A673 (cell line): ENCODE measurements at regions not wholly inside any gene's neighbourhood (a gene's known extent, or its start where the extent isn't known, plus 50 kb on each side); places are given as distances from the start of the nearest gene placed in this dataset.

Experiments
- BruUV-seq: library from RNA; stranded (reverse); fragments of 400-500 nt; replicated peaks from 2 replicates; lab custom pipeline; 2021; lab: Mats Ljungman, UMichigan
- CTCF ChIA-PET: fragments of 300-600 bp; sonication (Branson Sonifier 250); formaldehyde crosslinking; loops from one replicate; lab custom pipeline; 2022; ENCODE audit warnings: antibody characterized with exemption; lab: Charles Lee
- POLR2A ChIA-PET: fragments of 300-600 bp; sonication (Branson Sonifier 250); formaldehyde crosslinking; loops from one replicate; lab custom pipeline; 2022; ENCODE audit warnings: antibody characterized with exemption; ENCODE audit not compliant: low non-redundant PET; lab: Charles Lee
- DNase-seq: peaks from one replicate; pipeline ENCODE4 v3.0.0-alpha.2; 2015; ENCODE audit warnings: low spot score
- H3K27ac ChIP-seq: fragments of 200-600 bp; sonication (generic); 2 replicates; pipeline ENCODE4 v1.5.1; 2016; ENCODE audit warnings: mixed run types, low read depth, mild to moderate bottlenecking, mixed read lengths, antibody characterized with exemption, low read length; ENCODE audit not compliant: poor library complexity, severe bottlenecking
- H3K27me3 ChIP-seq: fragments of 200-600 bp; sonication (generic); replicated peaks from 2 replicates; pipeline ENCODE4 v1.6.1; 2017; ENCODE audit warnings: mixed run types, low read depth, mild to moderate bottlenecking, mixed read lengths, antibody characterized with exemption, low read length; ENCODE audit not compliant: insufficient read depth, poor library complexity
- H3K36me3 ChIP-seq: fragments of 200-600 bp; sonication (generic); 2 replicates; pipeline ENCODE4 v1.6.1; 2016; ENCODE audit warnings: mixed run types, mild to moderate bottlenecking, mixed read lengths, antibody characterized with exemption, low read length; ENCODE audit not compliant: insufficient read depth, poor library complexity, severe bottlenecking
- H3K4me1 ChIP-seq: fragments of 200-600 bp; sonication (generic); 2 replicates; pipeline ENCODE4 v1.6.1; 2017; ENCODE audit warnings: mixed run types, mild to moderate bottlenecking, mixed read lengths, antibody characterized with exemption, low read length; ENCODE audit not compliant: insufficient read depth, poor library complexity, severe bottlenecking
- H3K4me3 ChIP-seq: fragments of 200-600 bp; sonication (generic); 2 replicates; pipeline ENCODE4 v1.5.1; 2016; ENCODE audit warnings: low read depth, mixed run types, mild to moderate bottlenecking, mixed read lengths, low read length; ENCODE audit not compliant: poor library complexity, severe bottlenecking
- H3K9me3 ChIP-seq: fragments of 200-600 bp; sonication (generic); 2 replicates; pipeline ENCODE4 v1.6.1; 2016; ENCODE audit warnings: mixed run types, low read depth, mild to moderate bottlenecking, mixed read lengths, antibody characterized with exemption, low read length; ENCODE audit not compliant: poor library complexity, severe bottlenecking
- CTCF ChIP-seq: fragments of 300-800, 200-600 bp; sonication (generic); conservative IDR thresholded peaks from 2 replicates; pipeline ENCODE4 v1.5.1; 2017; ENCODE audit warnings: low read depth, mild to moderate bottlenecking, antibody characterized with exemption, low read length, moderate library complexity, mixed read lengths
- EZH2 ChIP-seq: fragments of 200-600 bp; sonication (generic); IDR thresholded peaks from 2 replicates; pipeline ENCODE4 v1.6.1; 2017; ENCODE audit warnings: borderline replicate concordance, low read depth, mild to moderate bottlenecking, mixed read lengths, antibody characterized with exemption, low read length; ENCODE audit not compliant: poor library complexity, severe bottlenecking
- intact Hi-C: fragments of 100-400 bp; cut with micrococcal nuclease; formaldehyde crosslinking; loops from one replicate; pipeline ENCODE4 v1.10.0; 2022; ENCODE audit not compliant: unreplicated experiment

- intact Hi-C loops: no loop called here
- Histone ChIP-seq H3K27me3 (peaks cover 4% of the 10 kb centered on the region), H3K4me3 (no peak overlapping the region), H3K27ac (no peak overlapping the region), H3K36me3 (no peaks in the 10 kb centered on the region), H3K4me1 (no peaks in the 10 kb centered on the region), H3K9me3 (no peaks in the 10 kb centered on the region)
- ChIA-PET CTCF (no interaction called here), POLR2A (no interaction called here)
- DNase-seq: no peak
- TF ChIP-seq CTCF: no peak
- no peak for TF ChIP-seq EZH2
- no TSS peak for BruUV-seq
Observed at GRCh38 chr6:88481519-88481918, 315.4 kb upstream of the CNR1 start.

- POLR2A ChIA-PET: no interaction called here
- no peak for DNase-seq
- no TSS peak for BruUV-seq
Observed at GRCh38 chr6:88480816-88481215, 314.7 kb upstream of the CNR1 start.

GRCh38 chr6:88477413-88477812, 311.3 kb upstream of the CNR1 start:
- H3K27me3 ChIP-seq: peaks cover 8% of the 10 kb centered on the region
- H3K36me3 ChIP-seq: no peaks in the 10 kb centered on the region
- ChIA-PET POLR2A (no interaction called here), CTCF (no interaction called here)
- intact Hi-C loops: no loop called here
- no peaks in the 10 kb centered on the region for H3K4me1 ChIP-seq
- BruUV-seq: no TSS peak
- H3K4me3 ChIP-seq: no peak overlapping the region
- H3K9me3 ChIP-seq: no peaks in the 10 kb centered on the region
- DNase-seq: no peak
- TF ChIP-seq CTCF: no peak
- TF ChIP-seq EZH2: no peak
- no peak overlapping the region for H3K27ac ChIP-seq

More at GRCh38 chr6:88480816-88481215, 314.7 kb upstream of the CNR1 start:
- no peak overlapping the region for H3K27ac ChIP-seq
- TF ChIP-seq CTCF (no peak), EZH2 (no peak)
- CTCF ChIA-PET: no interaction called here
- intact Hi-C loops: no loop called here
- H3K4me1 ChIP-seq: no peaks in the 10 kb centered on the region
- H3K27me3 ChIP-seq: peaks cover 4% of the 10 kb centered on the region
- H3K4me3 ChIP-seq: no peak overlapping the region
- H3K36me3 ChIP-seq: no peaks in the 10 kb centered on the region
- no peaks in the 10 kb centered on the region for H3K9me3 ChIP-seq
